Ascending aorta (tissue), 2 donors: ENCODE measurements at regions not wholly inside any gene's neighbourhood (a gene's known extent, or its start where the extent isn't known, plus 50 kb on each side); places are given as distances from the start of the nearest gene placed in this dataset.

ENCODE experiments used
- DNase-seq, 2 donors: peaks; one replicate each; pipeline ENCODE4 v3.0.0-alpha.2; 2019; ENCODE audit warnings: low spot score in 2 of 2
- H3K27ac ChIP-seq, 2 donors: fragments of 200-600 bp; sonication (generic); one replicate each; pipeline ENCODE4 v1.5.1; 2016 to 2017; ENCODE audit warnings: mild to moderate bottlenecking in 1 of 2
- H3K27me3 ChIP-seq: fragments of 200-600 bp; sonication (generic); one replicate; pipeline ENCODE4 v1.5.1; 2017
- H3K36me3 ChIP-seq, 2 donors: fragments of 200-600 bp; sonication (generic); one replicate each; pipeline ENCODE4 v1.5.1; 2016
- H3K4me1 ChIP-seq, 2 donors: fragments of 200-600 bp; sonication (generic); one replicate each; pipeline ENCODE4 v1.5.1; 2016 to 2017; ENCODE audit warnings: mild to moderate bottlenecking in 1 of 2
- H3K4me3 ChIP-seq, 2 donors: fragments of 200-600 bp; sonication (generic); one replicate each; pipeline ENCODE4 v1.5.1; 2016 to 2017; ENCODE audit warnings: mild to moderate bottlenecking in 1 of 2
- H3K9me3 ChIP-seq, 2 donors: fragments of 200-600 bp; sonication (generic); one replicate each; pipeline ENCODE4 v1.5.1; 2016
- intact Hi-C: fragments of 100-400 bp; cut with DNase I; formaldehyde crosslinking; loops from one replicate; pipeline ENCODE4 v1.15.1; 2023
- TF ChIP-seq, protein P1 (sequence below), 3 experiments: fragments of 200-600 bp in 2 of 3; fragments of 450-650 bp in 1 of 3; sonication (generic) in 2 of 3; IDR thresholded peaks; one replicate each; pipeline ENCODE4 v1.5.1; 2016 to 2019; ENCODE audit warnings: antibody characterized with exemption in 3 of 3, mild to moderate bottlenecking in 1 of 3, moderate library complexity in 1 of 3

DNA sequence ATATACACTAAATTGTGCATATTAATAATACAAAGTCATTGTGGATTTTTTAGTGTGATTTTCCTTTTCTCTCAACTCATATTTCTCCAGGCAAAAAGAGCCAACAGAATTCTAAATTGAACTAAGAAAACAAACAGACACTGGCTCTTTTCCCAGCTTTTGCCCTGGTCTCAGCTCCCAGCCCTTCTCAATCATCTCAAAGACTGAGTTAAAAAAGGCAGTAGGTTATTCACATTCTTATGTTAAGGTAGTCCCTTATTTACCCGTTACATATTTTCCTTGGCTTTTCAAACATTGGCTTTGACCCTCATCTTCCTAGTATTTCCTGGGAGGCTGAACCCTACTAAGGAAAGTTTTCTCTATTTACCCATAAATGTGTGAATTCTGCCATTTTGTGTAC lies 753.6 kb downstream of the LIG4 start:
- Histone ChIP-seq H3K4me3 (no peak overlapping the region), H3K9me3 (no peaks in the 10 kb centered on the region), H3K27ac (peak overlapping the region; percentile 43 to 47), H3K4me1 (peaks cover 0 to 6% of the 10 kb centered on the region in 2 donors), H3K27me3 (no peaks in the 10 kb centered on the region), H3K36me3 (no peaks in the 10 kb centered on the region)
- intact Hi-C loops: no loop called here
- TF ChIP-seq, protein P1, sequence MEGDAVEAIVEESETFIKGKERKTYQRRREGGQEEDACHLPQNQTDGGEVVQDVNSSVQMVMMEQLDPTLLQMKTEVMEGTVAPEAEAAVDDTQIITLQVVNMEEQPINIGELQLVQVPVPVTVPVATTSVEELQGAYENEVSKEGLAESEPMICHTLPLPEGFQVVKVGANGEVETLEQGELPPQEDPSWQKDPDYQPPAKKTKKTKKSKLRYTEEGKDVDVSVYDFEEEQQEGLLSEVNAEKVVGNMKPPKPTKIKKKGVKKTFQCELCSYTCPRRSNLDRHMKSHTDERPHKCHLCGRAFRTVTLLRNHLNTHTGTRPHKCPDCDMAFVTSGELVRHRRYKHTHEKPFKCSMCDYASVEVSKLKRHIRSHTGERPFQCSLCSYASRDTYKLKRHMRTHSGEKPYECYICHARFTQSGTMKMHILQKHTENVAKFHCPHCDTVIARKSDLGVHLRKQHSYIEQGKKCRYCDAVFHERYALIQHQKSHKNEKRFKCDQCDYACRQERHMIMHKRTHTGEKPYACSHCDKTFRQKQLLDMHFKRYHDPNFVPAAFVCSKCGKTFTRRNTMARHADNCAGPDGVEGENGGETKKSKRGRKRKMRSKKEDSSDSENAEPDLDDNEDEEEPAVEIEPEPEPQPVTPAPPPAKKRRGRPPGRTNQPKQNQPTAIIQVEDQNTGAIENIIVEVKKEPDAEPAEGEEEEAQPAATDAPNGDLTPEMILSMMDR (IDR thresholded peaks at IDR 0.05): no peak
- DNase-seq: no peak

DNA sequence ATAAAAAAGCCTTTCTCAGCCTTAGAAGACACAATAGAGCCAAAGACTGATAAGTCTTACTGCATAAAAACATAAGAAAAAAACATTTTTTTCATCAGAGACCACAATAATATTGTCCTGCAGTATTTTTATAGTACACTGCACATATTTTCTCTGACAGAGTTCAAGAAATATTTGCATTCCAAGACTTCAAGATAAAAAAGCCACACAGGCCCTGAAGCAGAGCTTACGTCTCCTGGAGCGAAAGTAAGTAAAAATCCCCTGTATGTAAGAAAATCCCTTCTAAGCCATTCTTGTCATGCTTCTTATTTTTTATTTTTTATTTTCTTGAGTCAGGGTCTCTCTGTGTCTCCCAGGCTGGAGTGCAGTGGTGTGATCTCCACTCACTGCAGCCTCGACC lies 755.9 kb downstream of the LIG4 start:
- H3K4me1 ChIP-seq: peaks cover 0 to 6% of the 10 kb centered on the region in 2 donors
- H3K9me3 ChIP-seq: no peaks in the 10 kb centered on the region
- DNase-seq: no peak
- intact Hi-C loops: loop anchor here (10.0 kb wide), 1 partner anchor 755 kb away; the partner anchor contains the start of genes ABHD13 and LIG4
- no peaks in the 10 kb centered on the region for H3K36me3 ChIP-seq
- TF ChIP-seq, protein P1 (IDR thresholded peaks at IDR 0.05): no peak
- H3K27ac ChIP-seq: peak overlapping the region; percentile 47 to 65
- no peaks in the 10 kb centered on the region for H3K27me3 ChIP-seq
- H3K4me3 ChIP-seq: peak overlapping the region in 1 of 2 donors; percentile 21

DNA sequence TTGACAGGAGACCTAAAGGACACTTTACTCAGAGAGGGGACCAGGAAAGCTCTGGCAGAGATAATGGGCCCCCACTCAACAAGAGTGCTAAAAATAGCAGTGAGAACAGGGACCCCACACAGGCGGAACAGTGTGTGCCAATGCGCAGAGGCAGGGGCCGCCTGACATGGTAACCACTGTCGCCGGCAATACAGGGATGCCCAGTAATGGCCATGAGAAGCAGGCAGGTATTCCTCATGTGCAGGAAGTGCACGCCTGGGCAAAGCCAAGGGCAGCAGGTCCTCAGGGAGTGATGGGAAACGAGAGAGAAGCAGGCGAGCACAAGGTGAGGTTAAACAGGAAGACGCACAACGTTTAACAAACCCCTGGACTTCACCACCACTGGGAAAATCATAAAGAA lies 757.1 kb downstream of the LIG4 start:
- H3K9me3 ChIP-seq: peaks cover 0 to 8% of the 10 kb centered on the region in 2 donors

DNA sequence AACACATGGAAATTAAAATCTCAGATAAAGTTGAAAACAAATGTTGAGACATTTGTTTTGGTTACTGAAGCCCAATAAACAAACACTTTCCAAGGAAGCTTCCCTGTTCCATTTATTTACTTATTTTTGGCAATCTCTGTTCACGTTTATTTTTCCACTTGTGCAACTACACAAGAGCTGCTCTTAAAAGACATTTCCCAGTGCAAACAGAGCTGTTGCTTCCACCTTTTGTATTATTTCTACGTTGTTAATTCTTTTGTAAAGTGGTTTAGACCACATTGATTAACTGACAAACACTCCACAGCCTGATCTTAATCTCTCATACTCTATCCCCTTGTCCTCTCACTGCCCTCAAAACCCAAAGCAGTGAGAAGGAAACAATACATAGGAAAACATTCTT lies 757.6 kb downstream of the LIG4 start:
- Histone ChIP-seq H3K36me3 (no peaks in the 10 kb centered on the region), H3K9me3 (peaks cover 0 to 8% of the 10 kb centered on the region in 2 donors), H3K4me1 (peaks cover 0 to 6% of the 10 kb centered on the region in 2 donors), H3K27ac (no peak overlapping the region), H3K4me3 (no peak overlapping the region), H3K27me3 (no peaks in the 10 kb centered on the region)
- no peak for DNase-seq
- TF ChIP-seq, protein P1 (IDR thresholded peaks at IDR 0.05): no peak
- intact Hi-C loops: loop anchor here (10.0 kb wide), 1 partner anchor 757 kb away; the partner anchor contains the start of genes ABHD13 and LIG4

More for the DNA sequence above, 757.1 kb downstream of the LIG4 start:
- TF ChIP-seq, protein P1 (IDR thresholded peaks at IDR 0.05): no peak
- peaks cover 0 to 6% of the 10 kb centered on the region in 2 donors for H3K4me1 ChIP-seq
- no peak for DNase-seq
- H3K4me3 ChIP-seq: no peak overlapping the region
- intact Hi-C loops: loop anchor here (10.0 kb wide), 1 partner anchor 757 kb away; the partner anchor contains the start of genes ABHD13 and LIG4
- no peaks in the 10 kb centered on the region for H3K36me3 ChIP-seq
- H3K27ac ChIP-seq: peak overlapping the region in 1 of 2 donors; percentile 31
- no peaks in the 10 kb centered on the region for H3K27me3 ChIP-seq

DNA sequence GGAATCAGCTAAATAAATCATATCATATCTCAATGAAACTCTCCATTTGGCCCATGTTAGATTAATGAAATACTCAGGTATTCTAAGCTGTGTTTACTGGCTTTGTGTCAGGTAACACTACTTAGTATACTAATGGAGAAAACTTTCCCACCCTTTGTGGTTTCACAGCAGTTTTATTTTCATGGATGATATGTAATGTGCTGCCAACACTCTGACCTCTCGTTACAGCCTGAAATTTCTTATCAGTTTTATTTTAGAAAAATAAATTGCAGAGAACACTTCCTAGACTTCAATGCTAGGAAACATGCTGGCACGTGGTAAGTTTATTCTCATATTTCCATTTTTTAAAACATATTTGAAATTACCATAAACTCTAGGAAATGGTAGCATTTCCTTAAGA lies 758.9 kb downstream of the LIG4 start:
- Histone ChIP-seq H3K4me3 (no peak overlapping the region), H3K4me1 (peaks cover 0 to 6% of the 10 kb centered on the region in 2 donors), H3K27me3 (no peaks in the 10 kb centered on the region), H3K36me3 (no peaks in the 10 kb centered on the region), H3K9me3 (peaks cover 0 to 8% of the 10 kb centered on the region in 2 donors), H3K27ac (no peak overlapping the region)
- TF ChIP-seq, protein P1 (IDR thresholded peaks at IDR 0.05): no peak
- intact Hi-C loops: loop anchor here (10.0 kb wide), 1 partner anchor 758 kb away; the partner anchor contains the start of genes ABHD13 and LIG4
- DNase-seq: no peak
